Activated naive CD4-positive, alpha-beta T cell treated with anti-CD3 and anti-CD28 coated beads for 36 hours (primary cell): ENCODE measurements at regions not wholly inside any gene's neighbourhood (a gene's known extent, or its start where the extent isn't known, plus 50 kb on each side); places are given as distances from the start of the nearest gene placed in this dataset.

Experiments
- CTCF ChIA-PET: fragments of 350-600 bp; sonication (Branson Sonifier 250); formaldehyde crosslinking; loops from one replicate; lab custom pipeline; 2021; ENCODE audit warnings: antibody characterized with exemption; lab: Charles Lee
- DNase-seq: peaks from one replicate; pipeline ENCODE4 v3.0.0-alpha.2; 2020
- H3K27ac Mint-ChIP-seq: one replicate; pipeline ENCODE4 v1.8.0; 2021; ENCODE audit warnings: mild to moderate bottlenecking, mixed read lengths
- H3K27me3 Mint-ChIP-seq: one replicate; pipeline ENCODE4 v1.8.0; 2021; ENCODE audit warnings: low read depth, mixed read lengths
- H3K36me3 Mint-ChIP-seq: one replicate; pipeline ENCODE4 v1.8.0; 2021; ENCODE audit warnings: low read depth, mixed read lengths
- H3K4me1 Mint-ChIP-seq: one replicate; pipeline ENCODE4 v1.8.0; 2021; ENCODE audit warnings: low read depth, mixed read lengths
- H3K4me3 Mint-ChIP-seq: one replicate; pipeline ENCODE4 v1.8.0; 2021; ENCODE audit warnings: mild to moderate bottlenecking, moderate library complexity, mixed read lengths
- H3K9me3 Mint-ChIP-seq: one replicate; pipeline ENCODE4 v1.8.0; 2021; ENCODE audit warnings: mixed read lengths
- intact Hi-C: fragments of 100-400 bp; cut with micrococcal nuclease; formaldehyde crosslinking; loops from one replicate; pipeline ENCODE4 v1.15.1; 2023

DNA sequence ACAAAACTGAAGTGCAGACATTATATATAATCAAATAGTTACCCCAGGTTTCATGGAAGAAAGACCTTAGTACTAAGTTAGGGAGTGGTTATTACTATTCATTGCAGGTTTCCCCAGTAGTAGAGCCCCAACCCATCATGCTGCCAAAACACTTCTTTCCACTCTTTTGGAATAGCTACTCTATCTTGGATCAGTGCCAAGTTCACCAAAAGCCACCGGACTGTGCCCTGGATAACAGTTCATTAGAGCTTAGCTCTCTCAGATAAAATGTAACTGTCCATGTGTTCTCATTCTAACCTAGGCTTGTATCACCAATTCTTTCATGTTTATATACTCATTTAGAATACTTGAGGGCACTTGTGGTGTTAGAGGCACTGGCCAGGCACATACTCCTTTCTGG is 540.1 kb upstream of the C16orf82 start:
- Mint-ChIP-seq H3K4me3 (no peak overlapping the region), H3K4me1 (no peaks in the 10 kb centered on the region), H3K27ac (no peak overlapping the region), H3K27me3 (peaks cover 2% of the 10 kb centered on the region), H3K9me3 (no peaks in the 10 kb centered on the region), H3K36me3 (no peaks in the 10 kb centered on the region)
- DNase-seq = no peak
- intact Hi-C loops = no loop called here
- CTCF ChIA-PET = no interaction called here

DNA sequence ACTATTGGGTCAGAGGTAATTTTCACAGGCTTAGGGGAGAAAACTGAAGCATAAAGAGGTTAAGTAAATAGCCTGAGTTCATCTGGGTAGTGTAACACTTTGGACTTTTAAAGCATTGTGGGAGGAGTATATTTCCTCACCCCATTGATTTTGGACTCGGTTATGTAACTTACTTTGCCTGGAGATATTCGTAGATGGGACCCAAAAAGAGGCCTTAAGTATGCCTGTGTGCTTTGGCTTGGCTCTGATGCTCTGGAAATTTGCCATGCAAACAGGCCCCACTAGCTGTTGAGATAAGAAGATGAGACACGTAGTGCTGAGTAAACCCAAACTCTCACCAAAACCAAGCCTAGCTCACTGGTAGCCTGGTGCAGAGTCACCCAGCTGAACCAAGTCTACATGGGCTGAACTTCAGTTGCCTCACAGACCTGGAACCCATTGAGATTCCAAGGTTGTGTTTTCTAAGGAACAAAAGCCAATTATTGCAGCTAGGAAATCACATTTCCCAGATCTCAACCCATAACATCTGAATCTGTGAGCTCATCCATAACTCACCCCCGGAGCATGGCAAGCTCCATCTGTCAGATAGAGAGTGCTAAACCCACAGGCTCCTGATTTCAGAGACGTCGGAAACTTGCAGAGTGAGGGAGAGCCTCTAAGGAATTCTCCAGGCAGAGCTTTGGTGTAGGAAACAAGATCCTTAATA is 536.0 kb upstream of the C16orf82 start:
- CTCF ChIA-PET = no interaction called here
- Mint-ChIP-seq H3K9me3 (no peaks in the 10 kb centered on the region), H3K27me3 (peaks cover 6% of the 10 kb centered on the region), H3K36me3 (no peaks in the 10 kb centered on the region), H3K27ac (no peak overlapping the region), H3K4me1 (no peaks in the 10 kb centered on the region), H3K4me3 (no peak overlapping the region)
- intact Hi-C loops = no loop called here
- no peak for DNase-seq

DNA sequence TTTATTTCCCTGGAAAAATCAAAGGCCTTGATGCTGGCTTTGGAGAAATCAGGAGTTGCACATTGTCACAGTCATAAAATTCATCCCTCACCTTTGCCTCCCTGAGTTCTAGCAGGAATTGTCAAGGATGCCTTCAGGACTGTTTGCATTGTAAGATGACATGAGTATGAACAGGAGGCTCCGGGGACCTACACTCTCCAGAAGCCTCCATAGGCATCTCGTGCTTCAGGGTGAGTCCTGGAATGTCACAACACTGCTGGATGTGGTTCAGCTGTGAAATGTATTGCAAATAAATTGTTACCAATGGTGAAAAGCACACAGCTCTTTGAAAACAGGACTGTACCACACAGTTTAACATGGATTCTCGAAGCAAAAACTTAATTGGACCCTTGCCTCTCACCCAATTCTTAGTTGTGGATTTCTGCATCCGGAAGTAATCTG is 535.4 kb upstream of the C16orf82 start:
- intact Hi-C loops = no loop called here
- Mint-ChIP-seq H3K9me3 (no peaks in the 10 kb centered on the region), H3K4me3 (no peak overlapping the region), H3K27ac (no peak overlapping the region), H3K27me3 (peaks cover 4% of the 10 kb centered on the region), H3K36me3 (no peaks in the 10 kb centered on the region), H3K4me1 (no peaks in the 10 kb centered on the region)
- no peak for DNase-seq
- CTCF ChIA-PET = no interaction called here

DNA sequence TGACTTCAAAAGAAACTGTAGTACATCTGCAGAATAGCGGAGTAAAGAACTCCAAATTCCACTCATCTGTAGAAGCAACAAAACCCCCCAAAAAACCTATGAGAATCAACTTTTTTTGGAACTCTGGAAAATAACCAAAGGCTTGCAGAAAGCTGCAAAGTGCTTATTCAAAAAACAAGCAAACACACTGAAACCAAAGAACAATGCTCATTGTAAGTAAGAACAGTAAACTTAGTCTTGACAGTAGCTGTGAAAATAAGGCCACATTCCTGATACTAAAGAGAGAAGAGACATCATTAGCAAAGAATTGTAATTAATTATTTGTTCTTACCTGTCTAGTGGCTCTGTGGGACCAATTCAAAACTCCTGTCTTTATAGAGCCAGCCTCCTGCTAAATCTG is 534.3 kb upstream of the C16orf82 start:
- DNase-seq = no peak
- H3K36me3 Mint-ChIP-seq = no peaks in the 10 kb centered on the region
- CTCF ChIA-PET = no interaction called here

DNA sequence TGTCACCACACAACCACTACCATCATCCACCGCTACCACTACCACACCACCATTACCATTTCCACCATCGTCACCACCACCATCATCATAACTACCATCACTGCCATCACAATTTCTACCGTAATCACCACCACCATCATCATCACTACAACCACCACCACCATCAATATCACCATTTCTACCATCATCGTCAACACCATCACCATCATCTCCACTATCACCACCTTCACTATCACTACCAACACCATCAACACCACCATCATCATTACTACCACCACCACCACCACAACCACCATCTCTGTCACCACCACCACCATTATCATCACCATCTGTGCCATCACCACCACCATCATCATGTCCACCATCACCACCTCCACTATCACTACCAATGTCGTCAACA is 524.5 kb upstream of the C16orf82 start:
- no peak for DNase-seq
- no peaks in the 10 kb centered on the region for H3K36me3 Mint-ChIP-seq
- no peak overlapping the region for H3K27ac Mint-ChIP-seq
- H3K4me3 Mint-ChIP-seq = no peak overlapping the region
- intact Hi-C loops = no loop called here
- CTCF ChIA-PET = no interaction called here
- peaks cover 9% of the 10 kb centered on the region for H3K27me3 Mint-ChIP-seq
- H3K4me1 Mint-ChIP-seq = no peaks in the 10 kb centered on the region
- H3K9me3 Mint-ChIP-seq = no peaks in the 10 kb centered on the region

More for the DNA sequence above, 534.3 kb upstream of the C16orf82 start:
- Mint-ChIP-seq H3K4me1 (no peaks in the 10 kb centered on the region), H3K4me3 (no peak overlapping the region), H3K27me3 (peaks cover 4% of the 10 kb centered on the region), H3K9me3 (no peaks in the 10 kb centered on the region), H3K27ac (no peak overlapping the region)
- intact Hi-C loops = no loop called here

DNA sequence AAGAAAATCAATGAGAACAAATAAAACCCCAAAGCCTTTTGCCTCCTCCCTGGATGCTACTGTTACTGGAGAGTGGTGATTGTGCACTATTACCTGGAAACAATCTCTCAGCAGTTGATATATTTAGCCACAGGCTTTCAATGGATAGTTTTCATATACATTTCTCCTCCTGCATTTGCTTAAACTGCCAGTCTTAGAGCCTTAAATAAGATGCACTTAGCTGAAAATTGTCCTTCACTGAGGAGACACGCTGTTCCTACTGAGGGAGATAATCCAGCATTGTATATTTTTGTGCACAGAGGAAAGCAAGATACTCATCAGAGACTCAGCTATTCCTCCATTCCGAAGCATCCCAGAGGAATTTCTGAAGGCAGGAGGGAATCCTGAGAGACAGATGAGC is 520.2 kb upstream of the C16orf82 start:
- DNase-seq = no peak
- H3K4me1 Mint-ChIP-seq = no peaks in the 10 kb centered on the region
- no peak overlapping the region for H3K4me3 Mint-ChIP-seq
- no peaks in the 10 kb centered on the region for H3K36me3 Mint-ChIP-seq
- H3K27ac Mint-ChIP-seq = no peak overlapping the region
- no peaks in the 10 kb centered on the region for H3K27me3 Mint-ChIP-seq
- H3K9me3 Mint-ChIP-seq = no peaks in the 10 kb centered on the region
- CTCF ChIA-PET = no interaction called here
- intact Hi-C loops = no loop called here

DNA sequence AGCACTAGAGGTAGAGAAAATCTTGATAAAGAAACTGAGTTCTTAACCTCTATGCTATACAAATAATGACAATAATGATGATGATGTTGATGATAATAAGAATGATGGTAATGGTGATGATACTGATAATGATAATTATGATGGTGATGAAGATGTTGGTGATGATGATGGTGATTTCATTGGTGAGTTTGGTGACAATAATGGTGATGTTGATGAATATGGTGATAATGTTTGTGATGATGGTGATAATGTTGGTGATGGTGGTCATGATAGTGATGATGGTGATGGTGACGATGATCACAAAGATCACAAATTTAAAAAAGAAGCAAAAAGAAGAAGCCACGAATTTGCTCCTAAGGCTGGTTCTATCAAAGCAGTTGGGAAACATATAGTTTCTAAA is 519.0 kb upstream of the C16orf82 start:
- no peak for DNase-seq
- H3K27ac Mint-ChIP-seq = no peak overlapping the region
- no peak overlapping the region for H3K4me3 Mint-ChIP-seq
- H3K27me3 Mint-ChIP-seq = no peaks in the 10 kb centered on the region
- H3K9me3 Mint-ChIP-seq = no peaks in the 10 kb centered on the region
- H3K4me1 Mint-ChIP-seq = no peaks in the 10 kb centered on the region
- CTCF ChIA-PET = no interaction called here
- H3K36me3 Mint-ChIP-seq = no peaks in the 10 kb centered on the region
- intact Hi-C loops = no loop called here

DNA sequence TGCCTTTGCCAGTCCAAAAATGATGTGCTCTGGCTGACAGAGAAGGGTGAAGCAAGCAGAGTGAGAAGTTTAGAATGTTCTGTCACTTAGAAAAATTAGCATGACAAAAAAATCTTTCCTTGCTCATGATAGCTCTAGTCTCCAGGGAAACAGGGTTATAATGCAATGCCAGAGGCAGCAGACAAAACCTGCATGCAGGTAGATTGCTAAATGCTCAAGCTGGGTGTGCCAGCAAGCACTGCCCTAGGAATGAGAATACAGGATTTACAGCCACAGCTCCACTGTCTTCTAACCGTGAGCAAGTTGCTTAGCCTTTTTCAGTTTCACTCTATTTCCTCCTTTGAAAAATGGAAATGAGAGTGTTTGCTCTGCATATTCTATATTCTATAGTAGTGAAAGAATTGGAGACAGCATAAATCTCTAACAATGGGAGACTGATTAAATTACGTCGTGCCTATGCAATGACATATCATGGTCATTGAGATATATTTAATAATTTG is 516.6 kb upstream of the C16orf82 start:
- Mint-ChIP-seq H3K27me3 (peaks cover 14% of the 10 kb centered on the region), H3K27ac (no peak overlapping the region), H3K4me1 (no peaks in the 10 kb centered on the region), H3K4me3 (no peak overlapping the region), H3K9me3 (no peaks in the 10 kb centered on the region), H3K36me3 (no peaks in the 10 kb centered on the region)
- intact Hi-C loops = no loop called here
- CTCF ChIA-PET = no interaction called here
- DNase-seq = no peak

DNA sequence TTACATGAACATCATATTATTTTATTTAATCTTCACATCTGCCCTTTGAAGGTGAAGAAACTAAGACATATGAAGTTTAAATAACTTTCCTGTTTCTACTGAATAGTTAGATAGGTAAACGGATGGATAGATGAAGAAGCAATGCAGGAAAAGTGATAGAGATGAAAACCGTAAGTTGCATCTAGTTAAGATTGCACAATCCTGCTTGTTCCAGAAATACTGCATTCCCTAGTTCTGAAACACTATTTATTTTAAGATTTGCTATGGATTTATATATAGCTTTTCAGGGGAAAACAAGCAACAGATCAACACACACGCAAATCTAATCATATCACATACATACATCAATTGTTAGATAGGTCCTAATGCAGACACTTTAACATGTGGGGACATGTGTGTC is 512.7 kb upstream of the C16orf82 start:
- Mint-ChIP-seq H3K4me3 (no peak overlapping the region), H3K27ac (no peak overlapping the region)

DNA sequence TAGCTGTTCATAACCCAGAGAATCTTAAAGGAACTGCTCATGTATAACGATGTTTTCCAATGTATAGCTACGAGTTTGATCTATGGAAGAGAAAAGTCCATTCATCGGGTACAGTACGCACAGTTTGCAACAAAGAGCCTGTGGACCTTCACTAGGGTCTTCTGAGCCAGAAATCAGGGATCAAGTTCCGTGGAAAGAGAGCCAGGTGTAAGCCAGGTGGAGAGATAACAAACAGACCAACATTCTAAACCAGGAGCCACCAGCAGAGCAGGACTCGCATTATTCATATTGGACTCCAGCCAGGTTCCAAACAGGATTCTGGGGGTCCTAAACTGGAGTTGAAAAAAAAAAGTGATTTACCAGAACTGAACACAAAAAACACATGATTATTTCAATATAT is 505.4 kb upstream of the C16orf82 start:
- no peaks in the 10 kb centered on the region for H3K4me1 Mint-ChIP-seq
- H3K27ac Mint-ChIP-seq = no peak overlapping the region
- no peak for DNase-seq
- peaks cover 34% of the 10 kb centered on the region for H3K27me3 Mint-ChIP-seq
- H3K9me3 Mint-ChIP-seq = no peaks in the 10 kb centered on the region
- CTCF ChIA-PET = no interaction called here
- intact Hi-C loops = no loop called here
- no peaks in the 10 kb centered on the region for H3K36me3 Mint-ChIP-seq
- no peak overlapping the region for H3K4me3 Mint-ChIP-seq

More for the DNA sequence above, 512.7 kb upstream of the C16orf82 start:
- peaks cover 23% of the 10 kb centered on the region for H3K27me3 Mint-ChIP-seq
- DNase-seq = no peak
- H3K4me1 Mint-ChIP-seq = no peaks in the 10 kb centered on the region
- CTCF ChIA-PET = no interaction called here
- intact Hi-C loops = no loop called here
- no peaks in the 10 kb centered on the region for H3K9me3 Mint-ChIP-seq
- no peaks in the 10 kb centered on the region for H3K36me3 Mint-ChIP-seq

DNA sequence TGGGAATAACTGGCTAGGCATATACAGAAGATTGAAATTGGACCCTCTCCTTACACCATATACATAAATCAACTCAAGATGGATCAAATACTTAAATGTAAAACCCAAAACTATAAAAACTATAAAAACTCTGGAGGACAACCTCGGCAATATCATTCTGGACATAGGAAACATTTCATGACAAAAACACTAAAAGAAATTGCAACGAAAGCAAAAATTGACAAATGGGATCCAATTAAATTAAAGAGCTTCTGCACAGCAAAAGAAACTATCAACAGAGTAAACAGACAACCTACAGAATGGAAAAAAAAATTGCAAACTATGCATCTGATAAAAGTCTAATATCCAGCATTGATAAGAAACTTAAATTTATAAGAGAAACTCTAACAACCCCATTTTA is 503.7 kb upstream of the C16orf82 start:
- no peak for DNase-seq

DNA sequence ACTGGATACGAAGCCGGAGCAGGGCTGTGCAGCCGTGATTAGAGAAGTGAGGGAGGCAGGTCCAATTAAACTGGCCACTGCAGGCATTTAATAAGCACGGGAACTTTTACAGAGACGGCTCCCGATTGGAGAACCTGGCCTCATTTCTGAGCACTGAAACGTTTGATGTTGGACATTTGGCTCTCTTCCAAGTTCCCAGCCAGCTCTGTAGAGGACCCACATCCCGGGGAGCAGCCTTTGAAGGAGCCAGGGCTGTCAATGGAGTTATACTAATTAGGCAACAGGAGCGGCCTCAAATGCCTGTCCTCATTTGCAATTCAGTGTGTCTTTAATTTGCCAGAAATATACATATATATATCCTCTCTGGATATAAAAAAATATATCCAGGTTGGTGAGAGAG is 499.4 kb upstream of the C16orf82 start:
- no peaks in the 10 kb centered on the region for H3K4me1 Mint-ChIP-seq
- CTCF ChIA-PET = no interaction called here
- no peak overlapping the region for H3K4me3 Mint-ChIP-seq
- DNase-seq = no peak
- intact Hi-C loops = no loop called here
- H3K9me3 Mint-ChIP-seq = no peaks in the 10 kb centered on the region
- peaks cover 4% of the 10 kb centered on the region for H3K27me3 Mint-ChIP-seq
- H3K27ac Mint-ChIP-seq = no peak overlapping the region
- no peaks in the 10 kb centered on the region for H3K36me3 Mint-ChIP-seq

More for the DNA sequence above, 503.7 kb upstream of the C16orf82 start:
- intact Hi-C loops = no loop called here
- H3K9me3 Mint-ChIP-seq = no peaks in the 10 kb centered on the region
- no peak overlapping the region for H3K4me3 Mint-ChIP-seq
- no peaks in the 10 kb centered on the region for H3K36me3 Mint-ChIP-seq
- CTCF ChIA-PET = no interaction called here
- no peak overlapping the region for H3K27ac Mint-ChIP-seq
- H3K4me1 Mint-ChIP-seq = no peaks in the 10 kb centered on the region
- H3K27me3 Mint-ChIP-seq = peaks cover 27% of the 10 kb centered on the region

DNA sequence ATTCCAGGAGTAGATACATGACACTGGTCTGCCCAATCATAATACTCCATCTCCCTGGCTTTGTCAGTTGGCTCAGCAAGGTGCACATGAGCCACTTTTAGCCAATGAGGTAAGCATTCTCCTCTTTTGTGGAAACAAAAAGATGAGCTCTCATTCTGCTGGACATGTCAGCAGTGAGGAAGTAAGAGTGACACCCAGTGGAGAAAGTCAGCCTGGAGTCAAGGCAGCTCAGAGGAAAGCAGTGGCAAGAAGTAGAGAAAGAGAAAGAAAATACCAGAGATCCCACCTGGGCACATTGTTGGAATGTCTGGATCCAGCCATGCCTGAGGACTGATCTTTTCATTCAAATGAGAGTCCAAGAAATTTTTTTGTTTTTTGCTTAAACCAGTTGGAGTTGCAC is 496.9 kb upstream of the C16orf82 start:
- peak; percentile 26 for DNase-seq
- no peaks in the 10 kb centered on the region for H3K9me3 Mint-ChIP-seq
- CTCF ChIA-PET = interaction anchor here (0.7 to 1.5 kb wide), 9 partner anchors 10 to 83 kb away, joined by 3 to 8 read pairs (median 3); no protein-coding TSS in a partner anchor
- no peaks in the 10 kb centered on the region for H3K4me1 Mint-ChIP-seq
- H3K36me3 Mint-ChIP-seq = no peaks in the 10 kb centered on the region
- no peak overlapping the region for H3K4me3 Mint-ChIP-seq
- intact Hi-C loops = no loop called here
- peaks cover 3% of the 10 kb centered on the region for H3K27me3 Mint-ChIP-seq
- H3K27ac Mint-ChIP-seq = no peak overlapping the region
